ENCODE measurements at regions not wholly inside any gene's neighbourhood (a gene's known extent, or its start where the extent isn't known, plus 50 kb on each side); places are given as distances from the start of the nearest gene placed in this dataset.

DNA sequence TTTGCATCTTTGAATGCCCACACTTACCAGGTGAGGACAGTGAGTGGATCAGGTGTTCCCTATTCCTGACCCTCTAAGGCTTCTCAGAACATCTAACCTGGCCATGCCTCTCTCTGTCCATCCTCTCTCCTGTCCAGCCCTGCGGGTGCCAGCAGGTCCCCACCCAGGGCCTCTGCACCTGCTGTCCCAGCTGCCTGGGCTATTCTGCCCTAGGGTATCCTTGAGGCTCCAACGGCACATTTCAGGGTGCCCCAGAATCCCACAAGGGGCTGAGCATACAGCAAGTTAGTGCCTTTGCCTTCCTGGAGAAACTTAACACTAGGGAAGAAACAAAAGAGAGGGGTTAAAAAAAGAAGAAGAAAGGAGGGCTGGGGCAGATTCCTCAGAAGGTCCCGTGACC lies 107.4 kb downstream of the UNCX start:
- no peaks in the 10 kb centered on the region for H3K27me3 ChIP-seq (ENCODE audit: control insufficient read depth, insufficient read depth, low read length)
- H3K36me3 ChIP-seq (replicated peaks; ENCODE audit: control insufficient read depth, insufficient read depth, low read length), result no peaks in the 10 kb centered on the region
- no peak for DNase-seq
- no peak overlapping the region for H3K4me3 ChIP-seq (ENCODE audit: insufficient read depth, low read depth, low read length)

DNA sequence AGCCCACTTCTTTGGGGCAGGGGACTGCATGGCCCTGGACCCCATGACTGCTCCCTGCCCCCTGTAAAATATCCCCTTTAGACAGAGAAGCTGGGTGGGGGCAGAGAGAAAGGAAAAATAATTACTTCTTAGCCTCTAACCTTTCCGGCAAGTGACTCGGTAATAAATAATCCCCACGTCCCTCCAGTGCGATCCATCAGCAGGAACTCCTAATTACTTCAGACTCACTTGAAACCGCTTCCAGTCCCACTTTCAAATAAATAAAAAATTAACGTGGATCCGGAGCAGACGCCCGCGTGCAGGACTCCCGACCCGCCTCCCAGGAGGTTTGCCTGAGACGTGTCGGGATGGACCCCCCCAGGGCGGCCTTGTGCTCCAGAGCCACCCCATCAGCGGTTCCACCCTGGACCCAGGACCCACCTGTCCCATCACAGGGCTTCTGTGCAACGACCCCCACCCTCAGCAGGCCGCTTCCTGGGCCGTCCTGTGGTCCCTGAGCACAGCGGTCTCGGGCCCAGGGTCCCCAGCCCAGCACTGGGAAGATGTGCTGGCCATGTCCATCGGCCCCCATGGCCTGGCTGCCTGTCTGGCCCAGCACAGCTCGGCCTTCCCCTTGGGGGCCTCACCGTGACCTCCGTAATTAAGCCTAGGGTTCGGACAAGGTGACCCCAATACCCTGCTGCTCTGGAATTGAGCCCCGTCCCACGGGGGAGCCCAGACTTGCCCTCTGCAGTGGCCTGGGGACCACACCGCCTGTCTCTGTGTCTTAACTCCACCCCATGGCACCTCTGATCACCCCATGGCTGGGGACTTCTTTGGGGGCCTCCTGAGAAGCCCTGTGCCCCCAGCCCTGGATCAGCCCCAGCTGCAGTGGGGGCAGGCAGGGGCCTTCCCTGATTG lies 108.0 kb downstream of the UNCX start:
- Histone ChIP-seq H3K27me3 (ENCODE audit: control insufficient read depth, insufficient read depth, low read length) (no peaks in the 10 kb centered on the region), H3K4me3 (ENCODE audit: insufficient read depth, low read depth, low read length) (no peak overlapping the region), H3K36me3 (replicated peaks; ENCODE audit: control insufficient read depth, insufficient read depth, low read length) (no peaks in the 10 kb centered on the region)
- DNase-seq, result no peak

DNA sequence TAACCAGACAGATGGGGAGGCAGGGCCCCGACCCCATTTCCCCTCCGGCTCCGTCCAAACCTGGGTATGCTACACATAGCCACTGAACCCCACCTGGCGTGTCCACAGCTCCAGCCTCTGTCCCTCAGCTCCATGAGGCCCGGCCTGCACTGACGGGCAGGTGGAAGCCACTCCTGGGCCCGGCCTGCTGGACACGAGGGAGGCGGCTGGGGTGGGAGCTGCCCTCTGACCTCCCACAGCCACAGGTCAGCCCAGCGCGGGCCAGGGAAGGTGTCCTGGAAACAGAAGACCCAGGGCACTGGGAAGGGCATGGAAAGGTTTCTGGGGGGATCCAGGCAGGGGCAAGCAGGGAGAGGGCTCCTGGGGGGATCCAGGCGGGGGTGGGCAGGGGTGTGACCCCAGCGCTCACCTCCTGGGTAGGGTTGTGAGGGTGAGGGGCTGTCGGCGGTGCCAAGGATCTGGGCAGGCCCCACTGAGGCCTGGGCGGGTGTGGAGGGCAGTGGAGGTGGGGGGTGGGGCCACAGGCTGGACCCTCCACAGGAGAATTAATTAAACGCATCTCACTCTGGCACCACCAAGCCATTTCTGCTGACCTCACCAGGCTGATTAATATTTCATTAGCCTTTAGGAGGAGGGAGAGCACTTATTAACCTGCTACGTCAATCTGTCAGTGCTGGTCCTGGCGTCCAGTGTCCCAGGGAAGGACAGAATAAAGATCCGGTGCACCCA lies 108.9 kb downstream of the UNCX start:
- Histone ChIP-seq H3K27me3 (ENCODE audit: control insufficient read depth, insufficient read depth, low read length) (no peaks in the 10 kb centered on the region), H3K36me3 (replicated peaks; ENCODE audit: control insufficient read depth, insufficient read depth, low read length) (no peaks in the 10 kb centered on the region), H3K4me3 (ENCODE audit: insufficient read depth, low read depth, low read length) (no peak overlapping the region)
- DNase-seq, result no peak

GRCh38 chr7:1342090-1342640 lies 109.5 kb downstream of the UNCX start:
- no peaks in the 10 kb centered on the region for H3K36me3 ChIP-seq (replicated peaks; ENCODE audit: control insufficient read depth, insufficient read depth, low read length)
- H3K27me3 ChIP-seq (ENCODE audit: control insufficient read depth, insufficient read depth, low read length), result no peaks in the 10 kb centered on the region
- H3K4me3 ChIP-seq (ENCODE audit: insufficient read depth, low read depth, low read length), result no peak overlapping the region
- no peak for DNase-seq

DNA sequence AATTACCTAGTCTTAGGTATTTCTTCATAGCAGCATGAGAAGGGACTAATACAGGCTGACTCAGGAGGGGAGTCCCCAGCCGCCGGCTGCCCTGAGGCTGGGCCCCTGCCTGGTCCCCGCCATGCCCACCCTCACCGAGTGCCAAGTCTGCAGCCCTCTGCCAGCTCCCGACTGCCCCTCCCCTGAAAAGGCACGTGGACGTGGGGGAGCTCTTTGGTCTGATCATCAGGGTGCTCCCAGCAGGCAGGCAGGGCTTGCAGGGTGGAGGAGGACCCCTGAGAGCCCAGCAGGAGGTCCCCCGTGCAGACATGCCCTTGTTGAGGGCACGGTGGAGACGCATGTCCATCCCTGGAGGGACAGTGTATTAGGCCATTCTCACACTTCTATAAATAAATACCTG lies 110.9 kb downstream of the UNCX start:
- H3K4me3 ChIP-seq (ENCODE audit: insufficient read depth, low read depth, low read length), result no peak overlapping the region
- no peaks in the 10 kb centered on the region for H3K36me3 ChIP-seq (replicated peaks; ENCODE audit: control insufficient read depth, insufficient read depth, low read length)
- no peak for DNase-seq
- H3K27me3 ChIP-seq (ENCODE audit: control insufficient read depth, insufficient read depth, low read length), result no peaks in the 10 kb centered on the region

GRCh38 chr7:1344421-1344820 lies 111.7 kb downstream of the UNCX start:
- H3K4me3 ChIP-seq (ENCODE audit: insufficient read depth, low read depth, low read length), result no peak overlapping the region
- H3K27me3 ChIP-seq (ENCODE audit: control insufficient read depth, insufficient read depth, low read length), result no peaks in the 10 kb centered on the region
- no peak for DNase-seq
- no peaks in the 10 kb centered on the region for H3K36me3 ChIP-seq (replicated peaks; ENCODE audit: control insufficient read depth, insufficient read depth, low read length)

DNA sequence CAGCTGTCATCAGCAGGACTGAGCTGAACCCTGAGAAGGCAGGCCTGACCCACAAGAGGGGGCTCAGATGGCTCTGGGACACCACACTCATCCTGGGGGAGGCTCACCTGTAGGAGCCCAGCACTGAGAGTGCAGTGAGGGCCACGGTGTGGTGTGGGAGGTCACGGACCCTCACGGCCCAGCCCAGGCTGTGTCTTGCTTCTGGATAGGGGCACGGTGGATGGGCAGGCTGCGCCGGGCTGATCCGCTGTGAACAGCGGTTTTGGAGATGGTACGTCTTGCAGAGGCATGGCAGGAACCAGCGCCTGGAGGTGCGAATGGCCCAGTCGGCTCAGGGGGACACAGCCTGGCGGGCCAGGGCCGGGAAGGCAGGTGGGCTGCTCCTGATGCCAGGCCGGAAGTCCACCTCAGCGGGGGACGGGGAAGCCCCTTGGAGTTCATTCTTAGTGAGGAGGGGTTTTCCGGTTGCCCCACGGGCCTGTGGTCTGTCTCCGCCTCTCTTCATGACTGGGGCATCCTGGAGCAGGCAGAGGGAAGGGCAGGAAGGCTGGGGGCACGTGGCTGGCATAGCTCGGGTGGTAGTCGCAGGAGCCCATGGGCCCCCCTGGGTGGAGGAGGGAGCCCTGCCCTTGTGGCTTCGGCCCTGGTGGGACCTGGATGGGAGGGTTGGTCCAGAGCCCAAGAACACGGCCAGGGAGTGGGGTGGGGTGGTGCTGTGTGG lies 112.5 kb downstream of the UNCX start:
- H3K27me3 ChIP-seq (ENCODE audit: control insufficient read depth, insufficient read depth, low read length), result no peaks in the 10 kb centered on the region

GRCh38 chr7:1345796-1346755 lies 113.2 kb downstream of the MICALL2 start:
- no peaks in the 10 kb centered on the region for H3K27me3 ChIP-seq (ENCODE audit: control insufficient read depth, insufficient read depth, low read length)
- no peak for DNase-seq
- H3K36me3 ChIP-seq (replicated peaks; ENCODE audit: control insufficient read depth, insufficient read depth, low read length), result no peaks in the 10 kb centered on the region
- no peak overlapping the region for H3K4me3 ChIP-seq (ENCODE audit: insufficient read depth, low read depth, low read length)

More for the DNA sequence above, 112.5 kb downstream of the UNCX start:
- no peak for DNase-seq
- Histone ChIP-seq H3K36me3 (replicated peaks; ENCODE audit: control insufficient read depth, insufficient read depth, low read length) (no peaks in the 10 kb centered on the region), H3K4me3 (ENCODE audit: insufficient read depth, low read depth, low read length) (no peak overlapping the region)

GRCh38 chr7:1346851-1347250 lies 112.4 kb downstream of the MICALL2 start:
- no peak overlapping the region for H3K4me3 ChIP-seq (ENCODE audit: insufficient read depth, low read depth, low read length)
- H3K27me3 ChIP-seq (ENCODE audit: control insufficient read depth, insufficient read depth, low read length), result no peaks in the 10 kb centered on the region
- no peak for DNase-seq
- no peaks in the 10 kb centered on the region for H3K36me3 ChIP-seq (replicated peaks; ENCODE audit: control insufficient read depth, insufficient read depth, low read length)

DNA sequence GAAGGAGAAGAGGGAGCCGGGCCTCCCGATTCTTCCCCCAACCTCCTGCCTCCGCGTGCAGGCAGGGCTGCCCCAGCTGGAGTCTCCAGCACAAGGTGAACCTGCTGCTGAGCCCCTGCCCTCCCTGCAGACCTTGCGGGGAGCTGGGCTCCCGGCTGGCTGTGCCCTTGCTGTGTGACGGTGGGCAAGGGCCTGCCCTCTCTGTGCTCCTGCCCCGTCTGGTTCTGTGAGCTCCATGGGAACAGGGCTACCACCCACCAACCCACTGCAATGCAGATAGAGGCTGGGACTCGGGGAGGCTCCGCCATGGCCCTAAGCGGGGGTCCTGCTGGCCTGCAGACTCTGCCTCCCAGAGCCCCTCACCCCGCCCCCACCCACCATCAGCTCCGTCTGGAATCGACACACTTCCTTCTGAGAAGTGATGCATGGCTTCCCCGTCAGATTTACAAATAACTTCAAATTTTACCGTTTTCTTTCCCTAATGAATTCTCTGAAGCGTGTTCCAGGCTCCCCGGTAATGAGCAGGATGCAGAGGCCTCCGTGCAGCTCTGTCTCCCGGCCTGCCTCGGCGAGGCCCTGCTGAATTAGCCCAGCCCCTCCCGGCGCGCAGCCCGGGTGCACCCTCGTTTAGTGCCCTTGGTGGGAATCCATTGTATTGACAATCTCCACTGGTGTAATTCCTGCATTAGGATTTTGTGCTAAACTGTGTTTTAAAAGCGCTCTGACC lies 111.0 kb downstream of the MICALL2 start:
- DNase-seq, result no peak
- Histone ChIP-seq H3K27me3 (ENCODE audit: control insufficient read depth, insufficient read depth, low read length) (no peaks in the 10 kb centered on the region), H3K4me3 (ENCODE audit: insufficient read depth, low read depth, low read length) (no peak overlapping the region), H3K36me3 (replicated peaks; ENCODE audit: control insufficient read depth, insufficient read depth, low read length) (no peaks in the 10 kb centered on the region)

GRCh38 chr7:1348823-1349335 lies 110.4 kb downstream of the MICALL2 start:
- Histone ChIP-seq H3K4me3 (ENCODE audit: insufficient read depth, low read depth, low read length) (no peak overlapping the region), H3K27me3 (ENCODE audit: control insufficient read depth, insufficient read depth, low read length) (no peaks in the 10 kb centered on the region), H3K36me3 (replicated peaks; ENCODE audit: control insufficient read depth, insufficient read depth, low read length) (no peaks in the 10 kb centered on the region)
- DNase-seq, result no peak

DNA sequence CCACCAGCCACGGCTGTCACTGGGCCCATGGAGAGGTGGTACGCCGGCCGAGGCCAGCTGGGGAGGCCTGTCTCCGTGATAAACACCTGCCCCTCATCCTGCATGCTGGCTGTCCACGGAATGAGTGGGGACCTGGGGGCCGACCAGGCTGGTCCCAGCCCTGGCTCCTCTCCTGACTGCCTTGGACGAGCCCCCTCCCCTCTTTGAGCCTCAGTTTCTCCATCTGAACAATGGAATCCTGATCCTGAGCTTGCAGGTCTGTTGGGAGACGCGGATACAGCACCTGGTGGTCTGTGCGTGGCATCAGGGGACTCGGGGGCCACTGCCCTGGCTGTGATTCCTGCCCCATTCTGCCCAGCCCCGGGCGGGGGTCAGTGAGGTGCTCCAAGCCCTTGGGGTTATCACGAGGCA lies 109.9 kb downstream of the MICALL2 start:
- Histone ChIP-seq H3K27me3 (ENCODE audit: control insufficient read depth, insufficient read depth, low read length) (no peaks in the 10 kb centered on the region), H3K36me3 (replicated peaks; ENCODE audit: control insufficient read depth, insufficient read depth, low read length) (no peaks in the 10 kb centered on the region), H3K4me3 (ENCODE audit: insufficient read depth, low read depth, low read length) (no peak overlapping the region)
- no peak for DNase-seq

Data from H7 (cell line).